DND-41 (cell line): ENCODE measurements at regions not wholly inside any gene's neighbourhood (a gene's known extent, or its start where the extent isn't known, plus 50 kb on each side); places are given as distances from the start of the nearest gene placed in this dataset.

Experiments used
- CTCF ChIP-seq: IDR thresholded peaks from 2 replicates; pipeline ENCODE4 v1.5.1; 2012; ENCODE audit warnings: borderline replicate concordance, low read length, moderate library complexity, mild to moderate bottlenecking; ENCODE audit not compliant: poor library complexity, severe bottlenecking; ENCODE audit errors: extremely low read depth
- EZH2 ChIP-seq: IDR thresholded peaks from 3 replicates; pipeline ENCODE4 v1.6.1; 2012; ENCODE audit warnings: borderline replicate concordance, low read depth, mild to moderate bottlenecking, moderate library complexity, low read length, inconsistent platforms; ENCODE audit not compliant: severe bottlenecking

- peak; percentile 44 for TF ChIP-seq CTCF
- TF ChIP-seq EZH2: no peak
Observed at GRCh38 chr10:106189292-106189691, 975.2 kb downstream of the SORCS1 start.
